Cardiac fibroblast (primary cell): ENCODE measurements at regions not wholly inside any gene's neighbourhood (a gene's known extent, or its start where the extent isn't known, plus 50 kb on each side); places are given as distances from the start of the nearest gene placed in this dataset.
"Not testable (repeated sequence)": the region's sequence is repeated elsewhere in the genome, so short reads cannot be mapped to it uniquely, and the experiment has no call there.

Source experiments
- DNase-seq, 2 donors: peaks; one replicate each; pipeline versions ENCODE4 v3.0.0 to v3.0.0-alpha.2; 2010; ENCODE audit warnings: low read depth in 2 of 2
- H3K4me3 ChIP-seq, 2 donors: replicated peaks in 1 of 2; 1 replicate in 1 of 2; 2 replicates in 1 of 2; pipeline ENCODE4 v1.5.1; 2011; ENCODE audit warnings: low read depth in 2 of 2, low read length in 2 of 2, mild to moderate bottlenecking in 2 of 2, moderate library complexity in 1 of 2
- CTCF ChIP-seq: IDR thresholded peaks from one replicate; pipeline ENCODE4 v1.5.1; 2011; ENCODE audit warnings: low read depth, mild to moderate bottlenecking, low read length, inconsistent platforms

GRCh38 chr13:64130171-64130570, 2714.5 kb upstream of the PCDH20 start:
- H3K4me3 ChIP-seq, result no peak overlapping the region
- DNase-seq, result no peak
- TF ChIP-seq CTCF, result no peak

GRCh38 chr13:64127856-64128255, 2712.2 kb upstream of the PCDH20 start:
- no peak for DNase-seq
- H3K4me3 ChIP-seq, result no peak overlapping the region
- no peak for TF ChIP-seq CTCF

GRCh38 chr13:64127192-64127591, 2711.5 kb upstream of the PCDH20 start:
- no peak for TF ChIP-seq CTCF
- no peak overlapping the region for H3K4me3 ChIP-seq
- DNase-seq, result no peak

- not testable (repeated sequence) for H3K4me3 ChIP-seq, DNase-seq
Observed at GRCh38 chr13:64121023-64121709, 2705.5 kb upstream of the PCDH20 start.

GRCh38 chr13:64099994-64100393, 2684.3 kb upstream of the PCDH20 start:
- H3K4me3 ChIP-seq, result no peak overlapping the region
- DNase-seq, result no peak
- TF ChIP-seq CTCF, result no peak

- no peak overlapping the region for H3K4me3 ChIP-seq
- no peak for TF ChIP-seq CTCF
- no peak for DNase-seq
Observed at GRCh38 chr13:64090311-64090710, 2674.7 kb upstream of the PCDH20 start.

GRCh38 chr13:64088491-64088890, 2672.8 kb upstream of the PCDH20 start:
- no peak for DNase-seq
- no peak overlapping the region for H3K4me3 ChIP-seq
- no peak for TF ChIP-seq CTCF
